SK-N-SH (cell line): ENCODE measurements at regions not wholly inside any gene's neighbourhood (a gene's known extent, or its start where the extent isn't known, plus 50 kb on each side); places are given as distances from the start of the nearest gene placed in this dataset.

Experiments used
- CTCF ChIA-PET: fragments of 300-600, 350-600 bp; formaldehyde crosslinking; extraction: SDS; loops from one replicate; lab custom pipeline; 2021; lab: Yijun Ruan, JAX
- POLR2A ChIA-PET: fragments of 350-600 bp; sonication (Branson Sonifier 250); formaldehyde crosslinking; extraction: SDS; loops from one replicate; lab custom pipeline; 2020; ENCODE audit warnings: antibody characterized with exemption, inconsistent platforms; lab: Yijun Ruan, JAX
- DNase-seq: peaks from one replicate; pipeline ENCODE4 v3.0.0; 2012
- H2AFZ ChIP-seq: fragments of 200-600 bp; sonication (generic); 2 replicates; pipeline ENCODE4 v1.8.1; 2016; ENCODE audit warnings: antibody characterized with exemption, mild to moderate bottlenecking, low read depth
- H3F3A ChIP-seq: fragments of 200-600 bp; sonication (generic); replicated peaks from 2 replicates; pipeline ENCODE3; 2016; ENCODE audit warnings: antibody characterized with exemption, mild to moderate bottlenecking; ENCODE audit not compliant: insufficient read depth
- H3K27ac ChIP-seq, 2 experiments: fragments of 200-500 bp in 1 of 2; fragments of 200-600 bp in 1 of 2; sonication (Bioruptor generic) in 1 of 2; sonication (generic), shearing (Covaris generic) in 1 of 2; 2 replicates each; pipeline versions ENCODE4 v1.5.1 to v1.6.1; 2014 to 2016; ENCODE audit warnings: low read depth in 2 of 2, inconsistent platforms in 1 of 2, low read length in 1 of 2, mild to moderate bottlenecking in 1 of 2, mixed read lengths in 1 of 2
- H3K27me3 ChIP-seq: fragments of 200-600 bp; sonication (generic), shearing (Covaris generic); 2 replicates; pipeline ENCODE4 v1.6.1; 2016; ENCODE audit warnings: mixed run types; ENCODE audit not compliant: insufficient read depth
- H3K36me3 ChIP-seq, 2 experiments: fragments of 200-500 bp in 1 of 2; fragments of 200-600 bp in 1 of 2; sonication (Bioruptor generic) in 1 of 2; sonication (generic) in 1 of 2; replicated peaks in 1 of 2; 2 replicates each; pipeline versions ENCODE3 to v1.5.1; 2014 to 2016; ENCODE audit warnings: low read length in 1 of 2, mild to moderate bottlenecking in 1 of 2; ENCODE audit not compliant: insufficient read depth in 2 of 2, control insufficient read depth in 1 of 2
- H3K4me1 ChIP-seq, 2 experiments: fragments of 200-500 bp in 1 of 2; fragments of 200-600 bp in 1 of 2; sonication (Bioruptor generic) in 1 of 2; sonication (generic), shearing (Covaris generic) in 1 of 2; 2 replicates each; pipeline versions ENCODE4 v1.5.1 to v1.6.1; 2014 to 2016; ENCODE audit warnings: low read depth in 1 of 2, low read length in 1 of 2, mixed run types in 1 of 2; ENCODE audit not compliant: insufficient read depth in 2 of 2, control insufficient read depth in 1 of 2
- H3K4me2 ChIP-seq: fragments of 200-600 bp; sonication (generic), shearing (Covaris generic); 2 replicates; pipeline ENCODE4 v1.6.1; 2017; ENCODE audit warnings: mixed run types
- H3K4me3 ChIP-seq, 2 experiments: fragments of 200-500 bp in 1 of 2; fragments of 200-600 bp in 1 of 2; sonication (Bioruptor generic) in 1 of 2; sonication (generic), shearing (Covaris generic) in 1 of 2; 2 replicates each; pipeline versions ENCODE4 v1.5.1 to v1.8.1; 2014 to 2016; ENCODE audit warnings: low read depth in 2 of 2, inconsistent platforms in 1 of 2, low read length in 1 of 2, mild to moderate bottlenecking in 1 of 2, mixed read lengths in 1 of 2, moderate library complexity in 1 of 2
- H3K79me2 ChIP-seq: fragments of 200-600 bp; sonication (generic); 2 replicates; pipeline ENCODE4 v1.8.1; 2017; ENCODE audit warnings: mild to moderate bottlenecking; ENCODE audit not compliant: insufficient read depth
- H3K9ac ChIP-seq: fragments of 200-600 bp; sonication (generic); 2 replicates; pipeline ENCODE4 v1.6.1; 2017; ENCODE audit warnings: mixed run types
- H3K9me2 ChIP-seq: fragments of 200-600 bp; sonication (generic); 2 replicates; pipeline ENCODE4 v1.6.1; 2017; ENCODE audit warnings: mixed run types
- H3K9me3 ChIP-seq: fragments of 200-600 bp; sonication (generic); 2 replicates; pipeline ENCODE4 v1.6.1; 2017; ENCODE audit warnings: mixed run types, mild to moderate bottlenecking, moderate library complexity
- H4K20me1 ChIP-seq: fragments of 200-600 bp; sonication (generic); 2 replicates; pipeline ENCODE4 v1.6.1; 2017; ENCODE audit warnings: mild to moderate bottlenecking, mixed run types; ENCODE audit not compliant: insufficient read depth
- EP300 ChIP-seq, 2 experiments: IDR thresholded peaks; 2 replicates each; pipeline versions ENCODE4 v1.4.0 to v1.6.1; 2012; ENCODE audit warnings: borderline replicate concordance in 1 of 2, low read depth in 1 of 2, low read length in 1 of 2
- EZH2phosphoT487 ChIP-seq: fragments of 200-600 bp; sonication (generic); IDR thresholded peaks from 2 replicates; pipeline ENCODE4 v1.6.1; 2017; ENCODE audit warnings: low read depth, mixed run types, mild to moderate bottlenecking, antibody characterized with exemption, moderate library complexity, borderline replicate concordance
- FOSL2 ChIP-seq: IDR thresholded peaks from 2 replicates; pipeline ENCODE4 v1.4.0; 2012; ENCODE audit warnings: low read depth, mild to moderate bottlenecking, moderate library complexity, borderline replicate concordance
- GABPA ChIP-seq: IDR thresholded peaks from 2 replicates; pipeline ENCODE4 v1.4.0; 2012; ENCODE audit warnings: low read depth, mild to moderate bottlenecking
- MAX ChIP-seq: IDR thresholded peaks from 2 replicates; pipeline ENCODE4 v1.4.0; 2012; ENCODE audit warnings: low read depth
- MEF2A ChIP-seq: IDR thresholded peaks from 2 replicates; pipeline ENCODE4 v1.4.0; 2012; ENCODE audit warnings: low read depth, borderline replicate concordance
- MXI1 ChIP-seq: IDR thresholded peaks from 2 replicates; pipeline ENCODE4 v1.6.1; 2012; ENCODE audit warnings: mild to moderate bottlenecking, low read depth, low read length, improper control_type of control experiment
- NRF1 ChIP-seq: IDR thresholded peaks from 2 replicates; pipeline ENCODE4 v1.6.1; 2012; ENCODE audit warnings: low read depth, mild to moderate bottlenecking, low read length
- PBX3 ChIP-seq: IDR thresholded peaks from 2 replicates; pipeline ENCODE4; 2012
- POLR2AphosphoS5 ChIP-seq: IDR thresholded peaks from 2 replicates; pipeline ENCODE4 v1.6.1; 2012; ENCODE audit warnings: low read depth, low read length
- RAD21 ChIP-seq: IDR thresholded peaks from 2 replicates; pipeline ENCODE4 v1.6.1; 2012; ENCODE audit warnings: mild to moderate bottlenecking, low read length
- RCOR1 ChIP-seq: fragments of 150-350 bp; IDR thresholded peaks from 2 replicates; pipeline ENCODE4 v1.6.1; 2017; ENCODE audit warnings: antibody characterized with exemption, low read length
- RFX5 ChIP-seq: IDR thresholded peaks from 2 replicates; pipeline ENCODE4 v1.6.1; 2012; ENCODE audit warnings: mild to moderate bottlenecking, improper control_type of control experiment, low read length
- RXRA ChIP-seq: IDR thresholded peaks from 2 replicates; pipeline ENCODE4 v1.4.0; 2012; ENCODE audit warnings: low read depth, mild to moderate bottlenecking, borderline replicate concordance
- SIN3A ChIP-seq: IDR thresholded peaks from 2 replicates; pipeline ENCODE4 v1.6.1; 2012; ENCODE audit warnings: low read depth, mild to moderate bottlenecking, low read length, moderate library complexity, borderline replicate concordance
- SMC3 ChIP-seq: IDR thresholded peaks from 2 replicates; pipeline ENCODE4 v1.6.1; 2012; ENCODE audit warnings: low read depth, low read length, improper control_type of control experiment
- TCF12 ChIP-seq: IDR thresholded peaks from 2 replicates; pipeline ENCODE4 v1.4.0; 2012
- YY1 ChIP-seq: IDR thresholded peaks from 2 replicates; pipeline ENCODE4 v1.4.0; 2012; ENCODE audit warnings: low read depth, mild to moderate bottlenecking
- WGBS: methylation state at CpG from one replicate; pipeline ENCODE4 v1.1.6; 2017; ENCODE audit warnings: low lambda C conversion rate; 5-methylcytosine and 5-hydroxymethylcytosine counted together
- TF ChIP-seq, protein P1 (sequence below): fragments of 150-350 bp; IDR thresholded peaks from 2 replicates; pipeline ENCODE4 v1.6.1; 2017; ENCODE audit warnings: antibody characterized with exemption, low read length, low read depth, borderline replicate concordance
- TF ChIP-seq, protein P2 (sequence below): IDR thresholded peaks from 2 replicates; pipeline ENCODE4 v1.4.0; 2012; ENCODE audit warnings: low read depth, borderline replicate concordance
- TF ChIP-seq, protein P3 (sequence below): fragments of 150-350 bp; IDR thresholded peaks from 2 replicates; pipeline ENCODE4 v1.6.1; 2016; ENCODE audit warnings: mild to moderate bottlenecking, low read depth, low read length

DNA sequence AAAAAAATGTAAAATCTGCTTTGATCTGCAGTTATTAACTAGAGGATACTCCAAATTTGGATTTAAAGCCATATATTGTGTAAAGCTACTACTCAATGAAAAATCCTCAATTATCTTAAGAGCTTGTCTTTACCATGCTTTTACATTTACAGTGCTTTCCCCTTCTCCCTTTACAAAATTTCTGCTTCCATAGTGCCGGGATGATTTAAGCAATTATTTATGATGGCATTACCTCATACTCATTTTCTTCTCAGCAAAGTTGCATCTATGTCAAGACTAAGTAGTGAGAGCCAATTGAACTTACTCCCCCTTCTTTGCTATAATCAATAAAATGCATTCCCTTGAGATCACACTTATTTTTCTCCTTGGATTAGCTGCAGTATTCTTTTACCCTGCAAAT is 505.4 kb upstream of the AGA start:
- ChIA-PET POLR2A (no interaction called here), CTCF (interaction anchor here (0.9 kb wide), 1 partner anchor 49 kb away, joined by 3 read pairs; no protein-coding TSS in a partner anchor)
- Histone ChIP-seq H3K9ac (no peak overlapping the region), H3K4me3 (no peak overlapping the region), H3K36me3 (no peaks in the 10 kb centered on the region), H3F3A (no peaks in the 10 kb centered on the region), H3K27ac (no peak overlapping the region), H3K9me3 (no peaks in the 10 kb centered on the region), H3K4me2 (no peak overlapping the region), H2AFZ (no peak overlapping the region), H3K4me1 (no peaks in the 10 kb centered on the region), H3K27me3 (no peaks in the 10 kb centered on the region; the same call in 1 of the 2 replicates), H4K20me1 (no peaks in the 10 kb centered on the region; the same call in 1 of the 2 replicates), H3K9me2 (no peaks in the 10 kb centered on the region), H3K79me2 (no peaks in the 10 kb centered on the region)
- DNase-seq, result no peak
- TF ChIP-seq RXRA (no peak), MEF2A (no peak), PBX3 (no peak), POLR2AphosphoS5 (no peak), MAX (no peak), EP300 (IDR thresholded peaks at IDR 0.05; ENCODE audit: borderline replicate concordance in 1 of 2, low read depth in 1 of 2, low read length in 1 of 2) (no peak), SMC3 (no peak), MXI1 (no peak), RCOR1 (no peak), FOSL2 (no peak), TCF12 (no peak), SIN3A (no peak), YY1 (no peak)
- TF ChIP-seq, protein P1, sequence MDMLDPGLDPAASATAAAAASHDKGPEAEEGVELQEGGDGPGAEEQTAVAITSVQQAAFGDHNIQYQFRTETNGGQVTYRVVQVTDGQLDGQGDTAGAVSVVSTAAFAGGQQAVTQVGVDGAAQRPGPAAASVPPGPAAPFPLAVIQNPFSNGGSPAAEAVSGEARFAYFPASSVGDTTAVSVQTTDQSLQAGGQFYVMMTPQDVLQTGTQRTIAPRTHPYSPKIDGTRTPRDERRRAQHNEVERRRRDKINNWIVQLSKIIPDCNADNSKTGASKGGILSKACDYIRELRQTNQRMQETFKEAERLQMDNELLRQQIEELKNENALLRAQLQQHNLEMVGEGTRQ, result no peak
- 4% methylated on average over 1 of the region's 1 CpG for WGBS

DNA sequence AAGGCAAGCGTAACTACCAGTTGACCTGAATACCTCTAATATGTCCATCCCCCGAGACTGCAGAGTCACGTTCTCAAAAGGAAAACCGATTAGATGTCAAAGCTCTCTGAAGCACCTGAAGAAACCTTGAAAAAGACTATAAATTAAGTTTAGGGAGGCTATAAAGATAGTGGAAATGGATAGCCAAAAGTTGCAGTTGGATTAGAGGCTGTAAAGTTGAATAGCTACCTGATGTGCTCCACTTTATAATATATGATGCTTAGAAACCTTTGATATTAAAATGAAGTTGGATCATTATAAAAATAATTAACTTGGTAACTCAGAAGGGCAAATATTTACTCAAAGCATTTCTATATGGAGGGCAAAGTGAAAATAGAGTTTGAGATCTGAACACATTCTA is 506.6 kb upstream of the AGA start:
- Histone ChIP-seq H3K9me2 (no peaks in the 10 kb centered on the region), H3K79me2 (no peaks in the 10 kb centered on the region), H3F3A (no peaks in the 10 kb centered on the region), H4K20me1 (no peaks in the 10 kb centered on the region; the same call in 1 of the 2 replicates), H3K27ac (no peak overlapping the region), H3K4me3 (no peak overlapping the region), H3K9me3 (no peaks in the 10 kb centered on the region), H3K36me3 (no peaks in the 10 kb centered on the region), H3K4me2 (no peak overlapping the region), H3K27me3 (no peaks in the 10 kb centered on the region; the same call in 1 of the 2 replicates), H3K9ac (no peak overlapping the region), H2AFZ (no peak overlapping the region), H3K4me1 (no peaks in the 10 kb centered on the region)
- CTCF ChIA-PET, result no interaction called here
- WGBS, result 4% methylated on average over 4 of the region's 4 CpGs
- POLR2A ChIA-PET, result no interaction called here
- TF ChIP-seq EZH2phosphoT487 (no peak), PBX3 (no peak), GABPA (no peak), MXI1 (no peak), RXRA (no peak), RAD21 (no peak), RFX5 (no peak), NRF1 (no peak)
- TF ChIP-seq, protein P2, sequence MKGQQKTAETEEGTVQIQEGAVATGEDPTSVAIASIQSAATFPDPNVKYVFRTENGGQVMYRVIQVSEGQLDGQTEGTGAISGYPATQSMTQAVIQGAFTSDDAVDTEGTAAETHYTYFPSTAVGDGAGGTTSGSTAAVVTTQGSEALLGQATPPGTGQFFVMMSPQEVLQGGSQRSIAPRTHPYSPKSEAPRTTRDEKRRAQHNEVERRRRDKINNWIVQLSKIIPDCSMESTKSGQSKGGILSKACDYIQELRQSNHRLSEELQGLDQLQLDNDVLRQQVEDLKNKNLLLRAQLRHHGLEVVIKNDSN, result no peak
- TF ChIP-seq, protein P3, sequence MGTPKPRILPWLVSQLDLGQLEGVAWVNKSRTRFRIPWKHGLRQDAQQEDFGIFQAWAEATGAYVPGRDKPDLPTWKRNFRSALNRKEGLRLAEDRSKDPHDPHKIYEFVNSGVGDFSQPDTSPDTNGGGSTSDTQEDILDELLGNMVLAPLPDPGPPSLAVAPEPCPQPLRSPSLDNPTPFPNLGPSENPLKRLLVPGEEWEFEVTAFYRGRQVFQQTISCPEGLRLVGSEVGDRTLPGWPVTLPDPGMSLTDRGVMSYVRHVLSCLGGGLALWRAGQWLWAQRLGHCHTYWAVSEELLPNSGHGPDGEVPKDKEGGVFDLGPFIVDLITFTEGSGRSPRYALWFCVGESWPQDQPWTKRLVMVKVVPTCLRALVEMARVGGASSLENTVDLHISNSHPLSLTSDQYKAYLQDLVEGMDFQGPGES, result no peak
- DNase-seq, result no peak
